ENCODE measurements at regions not wholly inside any gene's neighbourhood (a gene's known extent, or its start where the extent isn't known, plus 50 kb on each side); places are given as distances from the start of the nearest gene placed in this dataset.

DNA sequence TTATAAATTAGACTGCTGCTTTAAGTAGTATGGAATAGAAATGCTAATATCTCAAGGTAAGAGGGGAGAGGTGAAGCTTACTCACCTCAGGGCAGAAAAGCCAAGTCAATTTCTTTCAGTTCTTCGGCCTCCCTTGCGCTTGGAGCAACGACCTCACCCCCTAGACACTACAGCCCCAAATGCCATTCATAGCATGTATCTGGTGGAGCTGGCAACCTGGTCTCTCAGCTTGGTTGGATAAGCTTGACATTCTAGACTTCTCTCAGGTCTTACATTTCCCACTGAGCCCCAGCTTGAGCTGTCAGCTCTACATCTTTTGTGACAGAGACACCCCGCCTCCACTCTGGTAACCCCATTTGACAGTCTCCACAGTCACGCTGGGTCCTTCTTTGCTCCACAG lies 154.9 kb downstream of the ZNF608 start:
- TF ChIP-seq, protein P1, sequence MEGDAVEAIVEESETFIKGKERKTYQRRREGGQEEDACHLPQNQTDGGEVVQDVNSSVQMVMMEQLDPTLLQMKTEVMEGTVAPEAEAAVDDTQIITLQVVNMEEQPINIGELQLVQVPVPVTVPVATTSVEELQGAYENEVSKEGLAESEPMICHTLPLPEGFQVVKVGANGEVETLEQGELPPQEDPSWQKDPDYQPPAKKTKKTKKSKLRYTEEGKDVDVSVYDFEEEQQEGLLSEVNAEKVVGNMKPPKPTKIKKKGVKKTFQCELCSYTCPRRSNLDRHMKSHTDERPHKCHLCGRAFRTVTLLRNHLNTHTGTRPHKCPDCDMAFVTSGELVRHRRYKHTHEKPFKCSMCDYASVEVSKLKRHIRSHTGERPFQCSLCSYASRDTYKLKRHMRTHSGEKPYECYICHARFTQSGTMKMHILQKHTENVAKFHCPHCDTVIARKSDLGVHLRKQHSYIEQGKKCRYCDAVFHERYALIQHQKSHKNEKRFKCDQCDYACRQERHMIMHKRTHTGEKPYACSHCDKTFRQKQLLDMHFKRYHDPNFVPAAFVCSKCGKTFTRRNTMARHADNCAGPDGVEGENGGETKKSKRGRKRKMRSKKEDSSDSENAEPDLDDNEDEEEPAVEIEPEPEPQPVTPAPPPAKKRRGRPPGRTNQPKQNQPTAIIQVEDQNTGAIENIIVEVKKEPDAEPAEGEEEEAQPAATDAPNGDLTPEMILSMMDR (IDR thresholded peaks at IDR 0.05; ENCODE audit: control extremely low read depth in 1 of 3, insufficient read depth in 1 of 3, low read depth in 1 of 3, low read length in 3 of 3) = no peak
- TF ChIP-seq MAX (IDR thresholded peaks at IDR 0.05) (no peak), EP300 (IDR thresholded peaks at IDR 0.05; ENCODE audit: borderline replicate concordance in 1 of 2, low read depth in 2 of 2, low read length in 2 of 2) (no peak), CHD1 (IDR thresholded peaks at IDR 0.05; ENCODE audit: low read depth, low read length) (no peak), SIN3A (conservative IDR thresholded peaks at IDR 0.05 in 1 of 2, IDR thresholded peaks at IDR 0.05 in 1 of 2; ENCODE audit: low read depth in 1 of 2, low read length in 2 of 2) (no peak), NANOG (IDR thresholded peaks at IDR 0.05; ENCODE audit: insufficient read depth, low read depth, low read length, poor library complexity, severe bottlenecking) (no peak), TAF1 (IDR thresholded peaks at IDR 0.05; ENCODE audit: low read depth, low read length) (no peak), KDM5A (IDR thresholded peaks at IDR 0.05; ENCODE audit: low read length) (no peak), GABPA (IDR thresholded peaks at IDR 0.05; ENCODE audit: borderline replicate concordance, insufficient read depth, low read length) (no peak), EZH2 (IDR thresholded peaks at IDR 0.05; ENCODE audit: low read depth, low read length, severe bottlenecking) (no peak), JUND (IDR thresholded peaks at IDR 0.05; ENCODE audit: low read length) (no peak)

Measured in H1 (cell line).